HG03565 (cell line): ENCODE measurements at regions not wholly inside any gene's neighbourhood (a gene's known extent, or its start where the extent isn't known, plus 50 kb on each side); places are given as distances from the start of the nearest gene placed in this dataset.
"Not testable (repeated sequence)": the region's sequence is repeated elsewhere in the genome, so short reads cannot be mapped to it uniquely, and the experiment has no call there.

Experiments
- ATAC-seq: cut with Tn5 transposase; IDR thresholded peaks from one replicate; pipeline ENCODE4 v1.9.1; 2021; ENCODE audit warnings: mild to moderate bottlenecking, moderate library complexity; ENCODE audit not compliant: unreplicated experiment

GRCh38 chr7:96562458-96562857 is 147.2 kb downstream of the SEM1 start:
- ATAC-seq = no peak

GRCh38 chr7:96561892-96562291 is 147.8 kb downstream of the SEM1 start:
- ATAC-seq = no peak

- no peak for ATAC-seq
Measured at GRCh38 chr7:96558530-96558929, 151.1 kb downstream of the SEM1 start.

- no peak for ATAC-seq
Measured at GRCh38 chr7:96558093-96558492, 151.6 kb downstream of the SEM1 start.

- ATAC-seq = not testable (repeated sequence)
Measured at GRCh38 chr7:96557598-96557997, 152.0 kb downstream of the SEM1 start.

GRCh38 chr7:96548664-96549063 is 161.0 kb downstream of the SEM1 start:
- ATAC-seq = no peak

- no peak for ATAC-seq
Measured at GRCh38 chr7:96547371-96547811, 162.3 kb downstream of the SEM1 start.

- no peak for ATAC-seq
Measured at GRCh38 chr7:96546426-96546825, 163.2 kb downstream of the SEM1 start.

- no peak for ATAC-seq
Measured at GRCh38 chr7:96539471-96539870, 170.2 kb downstream of the SEM1 start.

GRCh38 chr7:96538632-96539031 is 171.0 kb downstream of the SEM1 start:
- ATAC-seq = no peak

GRCh38 chr7:96534221-96534620 is 175.4 kb downstream of the SEM1 start:
- ATAC-seq = no peak

- no peak for ATAC-seq
Measured at GRCh38 chr7:96532428-96532935, 177.2 kb downstream of the SEM1 start.

GRCh38 chr7:96531331-96531730 is 178.3 kb downstream of the SEM1 start:
- no peak for ATAC-seq

GRCh38 chr7:96530786-96531185 is 178.9 kb downstream of the SEM1 start:
- no peak for ATAC-seq

- no peak for ATAC-seq
Measured at GRCh38 chr7:96527133-96527827, 182.4 kb downstream of the SEM1 start.

GRCh38 chr7:96526496-96526895 is 183.2 kb downstream of the SEM1 start:
- no peak for ATAC-seq

GRCh38 chr7:96521068-96521894 is 188.4 kb downstream of the SEM1 start:
- ATAC-seq = no peak

- no peak for ATAC-seq
Measured at GRCh38 chr7:96508371-96508770, 186.5 kb upstream of the SLC25A13 start.

- ATAC-seq = no peak
Measured at GRCh38 chr7:96503597-96503996, 181.7 kb upstream of the SLC25A13 start.

- ATAC-seq = no peak
Measured at GRCh38 chr7:96501318-96501717, 179.4 kb upstream of the SLC25A13 start.

- ATAC-seq = no peak
Measured at GRCh38 chr7:96499532-96499931, 177.6 kb upstream of the SLC25A13 start.

GRCh38 chr7:96497567-96497966 is 175.7 kb upstream of the SLC25A13 start:
- ATAC-seq = no peak
